SK-N-SH (cell line): ENCODE measurements at regions not wholly inside any gene's neighbourhood (a gene's known extent, or its start where the extent isn't known, plus 50 kb on each side); places are given as distances from the start of the nearest gene placed in this dataset.

Experiments
- CTCF ChIA-PET: fragments of 300-600, 350-600 bp; formaldehyde crosslinking; extraction: SDS; loops from one replicate; lab custom pipeline; 2021; lab: Yijun Ruan, JAX
- POLR2A ChIA-PET: fragments of 350-600 bp; sonication (Branson Sonifier 250); formaldehyde crosslinking; extraction: SDS; loops from one replicate; lab custom pipeline; 2020; ENCODE audit warnings: antibody characterized with exemption, inconsistent platforms; lab: Yijun Ruan, JAX
- DNase-seq: peaks from one replicate; pipeline ENCODE4 v3.0.0; 2012
- H2AFZ ChIP-seq: fragments of 200-600 bp; sonication (generic); 2 replicates; pipeline ENCODE4 v1.8.1; 2016; ENCODE audit warnings: antibody characterized with exemption, mild to moderate bottlenecking, low read depth
- H3F3A ChIP-seq: fragments of 200-600 bp; sonication (generic); replicated peaks from 2 replicates; pipeline ENCODE3; 2016; ENCODE audit warnings: antibody characterized with exemption, mild to moderate bottlenecking; ENCODE audit not compliant: insufficient read depth
- H3K27ac ChIP-seq, 2 experiments: fragments of 200-500 bp in 1 of 2; fragments of 200-600 bp in 1 of 2; sonication (Bioruptor generic) in 1 of 2; sonication (generic), shearing (Covaris generic) in 1 of 2; 2 replicates each; pipeline versions ENCODE4 v1.5.1 to v1.6.1; 2014 to 2016; ENCODE audit warnings: low read depth in 2 of 2, inconsistent platforms in 1 of 2, low read length in 1 of 2, mild to moderate bottlenecking in 1 of 2, mixed read lengths in 1 of 2
- H3K27me3 ChIP-seq: fragments of 200-600 bp; sonication (generic), shearing (Covaris generic); 2 replicates; pipeline ENCODE4 v1.6.1; 2016; ENCODE audit warnings: mixed run types; ENCODE audit not compliant: insufficient read depth
- H3K36me3 ChIP-seq, 2 experiments: fragments of 200-500 bp in 1 of 2; fragments of 200-600 bp in 1 of 2; sonication (Bioruptor generic) in 1 of 2; sonication (generic) in 1 of 2; replicated peaks in 1 of 2; 2 replicates each; pipeline versions ENCODE3 to v1.5.1; 2014 to 2016; ENCODE audit warnings: low read length in 1 of 2, mild to moderate bottlenecking in 1 of 2; ENCODE audit not compliant: insufficient read depth in 2 of 2, control insufficient read depth in 1 of 2
- H3K4me1 ChIP-seq, 2 experiments: fragments of 200-500 bp in 1 of 2; fragments of 200-600 bp in 1 of 2; sonication (Bioruptor generic) in 1 of 2; sonication (generic), shearing (Covaris generic) in 1 of 2; 2 replicates each; pipeline versions ENCODE4 v1.5.1 to v1.6.1; 2014 to 2016; ENCODE audit warnings: low read depth in 1 of 2, low read length in 1 of 2, mixed run types in 1 of 2; ENCODE audit not compliant: insufficient read depth in 2 of 2, control insufficient read depth in 1 of 2
- H3K4me2 ChIP-seq: fragments of 200-600 bp; sonication (generic), shearing (Covaris generic); 2 replicates; pipeline ENCODE4 v1.6.1; 2017; ENCODE audit warnings: mixed run types
- H3K4me3 ChIP-seq, 2 experiments: fragments of 200-500 bp in 1 of 2; fragments of 200-600 bp in 1 of 2; sonication (Bioruptor generic) in 1 of 2; sonication (generic), shearing (Covaris generic) in 1 of 2; 2 replicates each; pipeline versions ENCODE4 v1.5.1 to v1.8.1; 2014 to 2016; ENCODE audit warnings: low read depth in 2 of 2, inconsistent platforms in 1 of 2, low read length in 1 of 2, mild to moderate bottlenecking in 1 of 2, mixed read lengths in 1 of 2, moderate library complexity in 1 of 2
- H3K79me2 ChIP-seq: fragments of 200-600 bp; sonication (generic); 2 replicates; pipeline ENCODE4 v1.8.1; 2017; ENCODE audit warnings: mild to moderate bottlenecking; ENCODE audit not compliant: insufficient read depth
- H3K9ac ChIP-seq: fragments of 200-600 bp; sonication (generic); 2 replicates; pipeline ENCODE4 v1.6.1; 2017; ENCODE audit warnings: mixed run types
- H3K9me2 ChIP-seq: fragments of 200-600 bp; sonication (generic); 2 replicates; pipeline ENCODE4 v1.6.1; 2017; ENCODE audit warnings: mixed run types
- H3K9me3 ChIP-seq: fragments of 200-600 bp; sonication (generic); 2 replicates; pipeline ENCODE4 v1.6.1; 2017; ENCODE audit warnings: mixed run types, mild to moderate bottlenecking, moderate library complexity
- H4K20me1 ChIP-seq: fragments of 200-600 bp; sonication (generic); 2 replicates; pipeline ENCODE4 v1.6.1; 2017; ENCODE audit warnings: mild to moderate bottlenecking, mixed run types; ENCODE audit not compliant: insufficient read depth
- ELF1 ChIP-seq: IDR thresholded peaks from 2 replicates; pipeline ENCODE4 v1.4.0; 2012
- FOSL2 ChIP-seq: IDR thresholded peaks from 2 replicates; pipeline ENCODE4 v1.4.0; 2012; ENCODE audit warnings: low read depth, mild to moderate bottlenecking, moderate library complexity, borderline replicate concordance
- FOXJ3 ChIP-seq: sonication (generic); formaldehyde crosslinking; IDR thresholded peaks from 2 replicates; pipeline ENCODE4 v1.5.1; 2020; ENCODE audit warnings: mild to moderate bottlenecking, missing genetic modification reagents
- FOXM1 ChIP-seq: IDR thresholded peaks from 2 replicates; pipeline ENCODE4 v1.4.0; 2012; ENCODE audit warnings: low read depth, mild to moderate bottlenecking
- GABPA ChIP-seq: IDR thresholded peaks from 2 replicates; pipeline ENCODE4 v1.4.0; 2012; ENCODE audit warnings: low read depth, mild to moderate bottlenecking
- MXI1 ChIP-seq: IDR thresholded peaks from 2 replicates; pipeline ENCODE4 v1.6.1; 2012; ENCODE audit warnings: mild to moderate bottlenecking, low read depth, low read length, improper control_type of control experiment
- NFIC ChIP-seq: IDR thresholded peaks from 2 replicates; pipeline ENCODE4 v1.4.0; 2012; ENCODE audit warnings: borderline replicate concordance
- NRF1 ChIP-seq: IDR thresholded peaks from 2 replicates; pipeline ENCODE4 v1.6.1; 2012; ENCODE audit warnings: low read depth, mild to moderate bottlenecking, low read length
- RAD21 ChIP-seq: IDR thresholded peaks from 2 replicates; pipeline ENCODE4 v1.6.1; 2012; ENCODE audit warnings: mild to moderate bottlenecking, low read length
- YY1 ChIP-seq: IDR thresholded peaks from 2 replicates; pipeline ENCODE4 v1.4.0; 2012; ENCODE audit warnings: low read depth, mild to moderate bottlenecking
- WGBS: methylation state at CpG from one replicate; pipeline ENCODE4 v1.1.6; 2017; ENCODE audit warnings: low lambda C conversion rate; 5-methylcytosine and 5-hydroxymethylcytosine counted together
- TF ChIP-seq, protein P1 (sequence below): IDR thresholded peaks from 2 replicates; pipeline ENCODE4 v1.4.0; 2012; ENCODE audit warnings: low read depth, borderline replicate concordance
- TF ChIP-seq, protein P2 (sequence below): fragments of 150-350 bp; IDR thresholded peaks from 2 replicates; pipeline ENCODE4 v1.6.1; 2017; ENCODE audit warnings: antibody characterized with exemption, low read length, low read depth, borderline replicate concordance
- TF ChIP-seq, protein P3 (sequence below): IDR thresholded peaks from 2 replicates; pipeline ENCODE4; 2012
- TF ChIP-seq, protein P4 (sequence below): IDR thresholded peaks from 2 replicates; pipeline ENCODE4 v1.6.1; 2012; ENCODE audit warnings: mild to moderate bottlenecking, low read depth, low read length, moderate library complexity

DNA sequence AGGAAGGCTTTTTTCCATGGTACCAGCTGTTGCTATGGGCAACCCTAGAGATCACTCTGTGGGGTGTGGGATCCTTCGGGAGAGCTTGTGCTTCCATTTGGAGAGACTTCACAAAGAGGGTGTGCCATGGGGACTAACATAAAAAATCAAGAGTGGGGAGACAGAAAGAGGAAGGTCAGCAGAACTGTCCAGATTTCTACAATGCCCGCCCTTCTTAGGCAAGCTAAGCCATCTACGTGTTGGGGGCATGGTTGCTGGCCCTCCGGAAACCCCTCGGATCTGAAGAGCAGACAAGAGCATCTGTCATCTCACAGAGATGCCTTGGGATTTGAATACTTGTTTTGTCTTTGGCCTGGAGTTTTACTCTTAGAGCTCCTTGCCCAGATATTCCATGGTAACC is 83.9 kb upstream of the ZNF648 start:
- Histone ChIP-seq H3K9ac (no peak overlapping the region), H3K4me2 (no peak overlapping the region), H3K9me3 (no peaks in the 10 kb centered on the region), H3K36me3 (no peaks in the 10 kb centered on the region), H4K20me1 (no peaks in the 10 kb centered on the region), H3K4me1 (peaks cover 0 to 14% of the 10 kb centered on the region in 2 experiments; a peak in 1 of 4 replicates), H3K79me2 (no peaks in the 10 kb centered on the region), H3K9me2 (no peaks in the 10 kb centered on the region), H2AFZ (no peak overlapping the region), H3K4me3 (no peak overlapping the region), H3K27ac (no peak overlapping the region), H3K27me3 (no peaks in the 10 kb centered on the region), H3F3A (no peaks in the 10 kb centered on the region)
- CTCF ChIA-PET: interaction anchor here (1.2 to 7.9 kb wide), 6 partner anchors 19 to 638 kb away, joined by 3 to 350 read pairs (median 23); partner anchors contain the start of genes GLUL and TEDDM1
- WGBS: 38% methylated on average over 5 of the region's 5 CpGs
- no peak for TF ChIP-seq FOXM1
- TF ChIP-seq, protein P1, sequence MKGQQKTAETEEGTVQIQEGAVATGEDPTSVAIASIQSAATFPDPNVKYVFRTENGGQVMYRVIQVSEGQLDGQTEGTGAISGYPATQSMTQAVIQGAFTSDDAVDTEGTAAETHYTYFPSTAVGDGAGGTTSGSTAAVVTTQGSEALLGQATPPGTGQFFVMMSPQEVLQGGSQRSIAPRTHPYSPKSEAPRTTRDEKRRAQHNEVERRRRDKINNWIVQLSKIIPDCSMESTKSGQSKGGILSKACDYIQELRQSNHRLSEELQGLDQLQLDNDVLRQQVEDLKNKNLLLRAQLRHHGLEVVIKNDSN: no peak
- TF ChIP-seq NRF1: no peak
- TF ChIP-seq, protein P2, sequence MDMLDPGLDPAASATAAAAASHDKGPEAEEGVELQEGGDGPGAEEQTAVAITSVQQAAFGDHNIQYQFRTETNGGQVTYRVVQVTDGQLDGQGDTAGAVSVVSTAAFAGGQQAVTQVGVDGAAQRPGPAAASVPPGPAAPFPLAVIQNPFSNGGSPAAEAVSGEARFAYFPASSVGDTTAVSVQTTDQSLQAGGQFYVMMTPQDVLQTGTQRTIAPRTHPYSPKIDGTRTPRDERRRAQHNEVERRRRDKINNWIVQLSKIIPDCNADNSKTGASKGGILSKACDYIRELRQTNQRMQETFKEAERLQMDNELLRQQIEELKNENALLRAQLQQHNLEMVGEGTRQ: no peak
- no peak for TF ChIP-seq FOSL2
- TF ChIP-seq NFIC: no peak
- TF ChIP-seq FOXJ3 (CRISPR knock-in tag): no peak
- no peak for TF ChIP-seq ELF1
- no peak for TF ChIP-seq YY1
- TF ChIP-seq, protein P3, sequence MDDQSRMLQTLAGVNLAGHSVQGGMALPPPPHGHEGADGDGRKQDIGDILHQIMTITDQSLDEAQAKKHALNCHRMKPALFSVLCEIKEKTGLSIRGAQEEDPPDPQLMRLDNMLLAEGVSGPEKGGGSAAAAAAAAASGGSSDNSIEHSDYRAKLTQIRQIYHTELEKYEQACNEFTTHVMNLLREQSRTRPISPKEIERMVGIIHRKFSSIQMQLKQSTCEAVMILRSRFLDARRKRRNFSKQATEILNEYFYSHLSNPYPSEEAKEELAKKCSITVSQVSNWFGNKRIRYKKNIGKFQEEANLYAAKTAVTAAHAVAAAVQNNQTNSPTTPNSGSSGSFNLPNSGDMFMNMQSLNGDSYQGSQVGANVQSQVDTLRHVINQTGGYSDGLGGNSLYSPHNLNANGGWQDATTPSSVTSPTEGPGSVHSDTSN: no peak
- TF ChIP-seq, protein P4, sequence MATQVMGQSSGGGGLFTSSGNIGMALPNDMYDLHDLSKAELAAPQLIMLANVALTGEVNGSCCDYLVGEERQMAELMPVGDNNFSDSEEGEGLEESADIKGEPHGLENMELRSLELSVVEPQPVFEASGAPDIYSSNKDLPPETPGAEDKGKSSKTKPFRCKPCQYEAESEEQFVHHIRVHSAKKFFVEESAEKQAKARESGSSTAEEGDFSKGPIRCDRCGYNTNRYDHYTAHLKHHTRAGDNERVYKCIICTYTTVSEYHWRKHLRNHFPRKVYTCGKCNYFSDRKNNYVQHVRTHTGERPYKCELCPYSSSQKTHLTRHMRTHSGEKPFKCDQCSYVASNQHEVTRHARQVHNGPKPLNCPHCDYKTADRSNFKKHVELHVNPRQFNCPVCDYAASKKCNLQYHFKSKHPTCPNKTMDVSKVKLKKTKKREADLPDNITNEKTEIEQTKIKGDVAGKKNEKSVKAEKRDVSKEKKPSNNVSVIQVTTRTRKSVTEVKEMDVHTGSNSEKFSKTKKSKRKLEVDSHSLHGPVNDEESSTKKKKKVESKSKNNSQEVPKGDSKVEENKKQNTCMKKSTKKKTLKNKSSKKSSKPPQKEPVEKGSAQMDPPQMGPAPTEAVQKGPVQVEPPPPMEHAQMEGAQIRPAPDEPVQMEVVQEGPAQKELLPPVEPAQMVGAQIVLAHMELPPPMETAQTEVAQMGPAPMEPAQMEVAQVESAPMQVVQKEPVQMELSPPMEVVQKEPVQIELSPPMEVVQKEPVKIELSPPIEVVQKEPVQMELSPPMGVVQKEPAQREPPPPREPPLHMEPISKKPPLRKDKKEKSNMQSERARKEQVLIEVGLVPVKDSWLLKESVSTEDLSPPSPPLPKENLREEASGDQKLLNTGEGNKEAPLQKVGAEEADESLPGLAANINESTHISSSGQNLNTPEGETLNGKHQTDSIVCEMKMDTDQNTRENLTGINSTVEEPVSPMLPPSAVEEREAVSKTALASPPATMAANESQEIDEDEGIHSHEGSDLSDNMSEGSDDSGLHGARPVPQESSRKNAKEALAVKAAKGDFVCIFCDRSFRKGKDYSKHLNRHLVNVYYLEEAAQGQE: no peak
- no peak for TF ChIP-seq RAD21
- no peak for TF ChIP-seq GABPA
- no peak for TF ChIP-seq MXI1
- DNase-seq: no peak
- POLR2A ChIA-PET: interaction anchor here (3.4 kb wide), 1 partner anchor 246 kb away, joined by 31 read pairs; the partner anchor contains the start of gene GLUL
